ENCODE measurements at regions not wholly inside any gene's neighbourhood (a gene's known extent, or its start where the extent isn't known, plus 50 kb on each side); places are given as distances from the start of the nearest gene placed in this dataset.

- H3K27me3 ChIP-seq (replicated peaks in 1 of 2; ENCODE audit: control insufficient read depth in 2 of 2, insufficient read depth in 2 of 2, low read length in 1 of 2), result no peaks in the 10 kb centered on the region
- in situ Hi-C loops (cut with MboI) (no loop called here), intact Hi-C loops (cut with micrococcal nuclease; ENCODE audit: unreplicated experiment) (no loop called here)
- no peak overlapping the region for H3K9ac ChIP-seq (ENCODE audit: control insufficient read depth, insufficient read depth, low read length)
- H3K36me3 ChIP-seq (ENCODE audit: control insufficient read depth in 2 of 2, insufficient read depth in 2 of 2, low read length in 1 of 2), result no peaks in the 10 kb centered on the region
- H3K9me3 ChIP-seq (replicated peaks; ENCODE audit: control insufficient read depth, insufficient read depth, low read length), result no peaks in the 10 kb centered on the region
- no peaks in the 10 kb centered on the region for H3K4me1 ChIP-seq (ENCODE audit: control insufficient read depth, insufficient read depth, low read length)
- DNase-seq (ENCODE audit: low read depth, low spot score), result no peak
- no peaks in the 10 kb centered on the region for H3K79me2 ChIP-seq (ENCODE audit: control insufficient read depth, insufficient read depth, low read length)
- ChIA-PET CTCF (no interaction called here), POLR2A (no interaction called here), SMC1A (ENCODE audit: uncharacterized antibody, unreplicated experiment) (no interaction called here), RAD21 (ENCODE audit: unreplicated experiment) (no interaction called here)
- 24% methylated on average over 2 of the region's 2 CpGs for WGBS (ENCODE audit: insufficient coverage, insufficient replicate concordance, low lambda C conversion rate, missing lambda C conversion rate)
- FAIRE-seq, result no peak
- H4K20me1 ChIP-seq (ENCODE audit: control insufficient read depth, insufficient read depth), result no peaks in the 10 kb centered on the region
- H3K27ac ChIP-seq (ENCODE audit: control insufficient read depth, insufficient read depth), result no peak overlapping the region
- no TSS peak for BruUV-seq (replicated peaks)
- no peak for ATAC-seq
- no peak for TF ChIP-seq ZSCAN29 (IDR thresholded peaks at IDR 0.05)
- TF ChIP-seq NR2F1 (conservative IDR thresholded peaks at IDR 0.05), result no peak
- no peak for TF ChIP-seq BACH1 (IDR thresholded peaks at IDR 0.05; ENCODE audit: borderline replicate concordance)
- no peak for TF ChIP-seq RCOR1 (conservative IDR thresholded peaks at IDR 0.05; ENCODE audit: low read depth, low read length)
- no peak for TF ChIP-seq NR2C1 (IDR thresholded peaks at IDR 0.05)
- no peak for TF ChIP-seq SP1 (IDR thresholded peaks at IDR 0.05; ENCODE audit: low read depth, low read length)
- TF ChIP-seq BCLAF1 (IDR thresholded peaks at IDR 0.05), result no peak
- no peak for TF ChIP-seq RBBP5 (conservative IDR thresholded peaks at IDR 0.05)
- no peak for TF ChIP-seq HSF1 (IDR thresholded peaks at IDR 0.05; ENCODE audit: low read depth, low read length)
- no peak for TF ChIP-seq POLR2AphosphoS2 (IDR thresholded peaks at IDR 0.05; ENCODE audit: low read depth, low read length)
- H2AFZ ChIP-seq (ENCODE audit: control insufficient read depth, low read depth, low read length), result no peak overlapping the region
- H3K4me3 ChIP-seq, result no peak overlapping the region
- H3K4me2 ChIP-seq (ENCODE audit: control insufficient read depth, insufficient read depth), result no peak overlapping the region
Measured at GRCh38 chr11:127219704-127220103, 219.1 kb upstream of the KIRREL3 start.

Data from GM12878 (cell line).